ENCODE measurements at regions not wholly inside any gene's neighbourhood (a gene's known extent, or its start where the extent isn't known, plus 50 kb on each side); places are given as distances from the start of the nearest gene placed in this dataset.

GRCh38 chr2:120597595-120598193, 138.0 kb upstream of the GLI2 start:
- DNase-seq (ENCODE audit: low spot score in 2 of 2), result no peak
- H3K4me1 ChIP-seq, result no peaks in the 10 kb centered on the region
- H3K27me3 ChIP-seq (ENCODE audit: low read depth), result no peaks in the 10 kb centered on the region
- no peaks in the 10 kb centered on the region for H3K36me3 ChIP-seq (replicated peaks)
- in situ Hi-C loops (cut with MboI; ENCODE audit: low sequenced_read_pairs), result no loop called here
- H3K4me3 ChIP-seq, result no peak overlapping the region
- no peaks in the 10 kb centered on the region for H3K9me3 ChIP-seq

- in situ Hi-C loops (cut with MboI; ENCODE audit: low sequenced_read_pairs), result no loop called here
- peaks cover 3% of the 10 kb centered on the region for H3K4me1 ChIP-seq
Measured at GRCh38 chr2:120598416-120598815, 137.3 kb upstream of the GLI2 start.

GRCh38 chr2:120599072-120599471, 136.6 kb upstream of the GLI2 start:
- H3K4me1 ChIP-seq, result peaks cover 5% of the 10 kb centered on the region
- in situ Hi-C loops (cut with MboI; ENCODE audit: low sequenced_read_pairs), result no loop called here
- no peaks in the 10 kb centered on the region for H3K9me3 ChIP-seq
- no peaks in the 10 kb centered on the region for H3K36me3 ChIP-seq (replicated peaks)
- no peaks in the 10 kb centered on the region for H3K27me3 ChIP-seq (ENCODE audit: low read depth)
- no peak overlapping the region for H3K4me3 ChIP-seq
- DNase-seq (ENCODE audit: low spot score in 2 of 2), result no peak

More at GRCh38 chr2:120598416-120598815, 137.3 kb upstream of the GLI2 start:
- H3K4me3 ChIP-seq, result no peak overlapping the region
- no peak for DNase-seq (ENCODE audit: low spot score in 2 of 2)
- H3K36me3 ChIP-seq (replicated peaks), result no peaks in the 10 kb centered on the region
- no peaks in the 10 kb centered on the region for H3K9me3 ChIP-seq
- no peaks in the 10 kb centered on the region for H3K27me3 ChIP-seq (ENCODE audit: low read depth)

- no peak for DNase-seq (ENCODE audit: low spot score in 2 of 2)
- in situ Hi-C loops (cut with MboI; ENCODE audit: low sequenced_read_pairs), result no loop called here
- Histone ChIP-seq H3K36me3 (replicated peaks) (no peaks in the 10 kb centered on the region), H3K9me3 (no peaks in the 10 kb centered on the region), H3K27me3 (ENCODE audit: low read depth) (no peaks in the 10 kb centered on the region), H3K4me3 (no peak overlapping the region), H3K4me1 (peaks cover 5% of the 10 kb centered on the region)
Measured at GRCh38 chr2:120599656-120600055, 136.0 kb upstream of the GLI2 start.

GRCh38 chr2:120600335-120600734, 135.3 kb upstream of the GLI2 start:
- Histone ChIP-seq H3K36me3 (replicated peaks) (no peaks in the 10 kb centered on the region), H3K27me3 (ENCODE audit: low read depth) (no peaks in the 10 kb centered on the region), H3K4me3 (no peak overlapping the region), H3K9me3 (no peaks in the 10 kb centered on the region), H3K4me1 (peaks cover 5% of the 10 kb centered on the region)
- in situ Hi-C loops (cut with MboI; ENCODE audit: low sequenced_read_pairs), result no loop called here
- no peak for DNase-seq (ENCODE audit: low spot score in 2 of 2)

GRCh38 chr2:120600786-120601185, 134.9 kb upstream of the GLI2 start:
- H3K36me3 ChIP-seq (replicated peaks), result no peaks in the 10 kb centered on the region
- no peak overlapping the region for H3K4me3 ChIP-seq
- in situ Hi-C loops (cut with MboI; ENCODE audit: low sequenced_read_pairs), result no loop called here
- H3K27me3 ChIP-seq (ENCODE audit: low read depth), result no peaks in the 10 kb centered on the region
- DNase-seq (ENCODE audit: low spot score in 2 of 2), result no peak
- peaks cover 5% of the 10 kb centered on the region for H3K4me1 ChIP-seq
- H3K9me3 ChIP-seq, result no peaks in the 10 kb centered on the region

- Histone ChIP-seq H3K4me3 (no peak overlapping the region), H3K36me3 (replicated peaks) (no peaks in the 10 kb centered on the region), H3K27me3 (ENCODE audit: low read depth) (no peaks in the 10 kb centered on the region), H3K9me3 (no peaks in the 10 kb centered on the region), H3K4me1 (peaks cover 5% of the 10 kb centered on the region)
- no peak for DNase-seq (ENCODE audit: low spot score in 2 of 2)
- in situ Hi-C loops (cut with MboI; ENCODE audit: low sequenced_read_pairs), result no loop called here
Measured at GRCh38 chr2:120601566-120601965, 134.1 kb upstream of the GLI2 start.

- H3K4me3 ChIP-seq, result no peak overlapping the region
- no peaks in the 10 kb centered on the region for H3K36me3 ChIP-seq (replicated peaks)
- H3K4me1 ChIP-seq, result peaks cover 5% of the 10 kb centered on the region
- no peaks in the 10 kb centered on the region for H3K9me3 ChIP-seq
- in situ Hi-C loops (cut with MboI; ENCODE audit: low sequenced_read_pairs), result no loop called here
- no peaks in the 10 kb centered on the region for H3K27me3 ChIP-seq (ENCODE audit: low read depth)
- no peak for DNase-seq (ENCODE audit: low spot score in 2 of 2)
Measured at GRCh38 chr2:120602251-120602650, 133.4 kb upstream of the GLI2 start.

- H3K9me3 ChIP-seq, result no peaks in the 10 kb centered on the region
- in situ Hi-C loops (cut with MboI; ENCODE audit: low sequenced_read_pairs), result no loop called here
- H3K36me3 ChIP-seq (replicated peaks), result no peaks in the 10 kb centered on the region
- DNase-seq (ENCODE audit: low spot score in 2 of 2), result no peak
- peaks cover 5% of the 10 kb centered on the region for H3K4me1 ChIP-seq
- no peak overlapping the region for H3K4me3 ChIP-seq
- no peaks in the 10 kb centered on the region for H3K27me3 ChIP-seq (ENCODE audit: low read depth)
Measured at GRCh38 chr2:120604767-120605166, 130.9 kb upstream of the GLI2 start.

- no peaks in the 10 kb centered on the region for H3K9me3 ChIP-seq
- DNase-seq (ENCODE audit: low spot score in 2 of 2), result no peak
- in situ Hi-C loops (cut with MboI; ENCODE audit: low sequenced_read_pairs), result no loop called here
- H3K36me3 ChIP-seq (replicated peaks), result no peaks in the 10 kb centered on the region
- no peak overlapping the region for H3K4me3 ChIP-seq
- no peaks in the 10 kb centered on the region for H3K27me3 ChIP-seq (ENCODE audit: low read depth)
- H3K4me1 ChIP-seq, result peaks cover 5% of the 10 kb centered on the region
Measured at GRCh38 chr2:120605231-120605935, 130.3 kb upstream of the GLI2 start.

GRCh38 chr2:120606280-120606679, 129.4 kb upstream of the GLI2 start:
- no peak for DNase-seq (ENCODE audit: low spot score in 2 of 2)
- Histone ChIP-seq H3K4me3 (no peak overlapping the region), H3K27me3 (ENCODE audit: low read depth) (no peaks in the 10 kb centered on the region), H3K4me1 (peaks cover 5% of the 10 kb centered on the region), H3K9me3 (no peaks in the 10 kb centered on the region), H3K36me3 (replicated peaks) (no peaks in the 10 kb centered on the region)
- in situ Hi-C loops (cut with MboI; ENCODE audit: low sequenced_read_pairs), result no loop called here

GRCh38 chr2:120606931-120607330, 128.7 kb upstream of the GLI2 start:
- no peaks in the 10 kb centered on the region for H3K27me3 ChIP-seq (ENCODE audit: low read depth)
- DNase-seq (ENCODE audit: low spot score in 2 of 2), result no peak
- in situ Hi-C loops (cut with MboI; ENCODE audit: low sequenced_read_pairs), result no loop called here

GRCh38 chr2:120607506-120607905, 128.2 kb upstream of the GLI2 start:
- Histone ChIP-seq H3K9me3 (no peaks in the 10 kb centered on the region), H3K4me1 (peaks cover 5% of the 10 kb centered on the region), H3K27me3 (ENCODE audit: low read depth) (no peaks in the 10 kb centered on the region), H3K36me3 (replicated peaks) (no peaks in the 10 kb centered on the region), H3K4me3 (no peak overlapping the region)
- DNase-seq (ENCODE audit: low spot score in 2 of 2), result no peak
- in situ Hi-C loops (cut with MboI; ENCODE audit: low sequenced_read_pairs), result no loop called here

More at GRCh38 chr2:120606931-120607330, 128.7 kb upstream of the GLI2 start:
- H3K9me3 ChIP-seq, result no peaks in the 10 kb centered on the region
- peaks cover 5% of the 10 kb centered on the region for H3K4me1 ChIP-seq
- H3K4me3 ChIP-seq, result no peak overlapping the region
- H3K36me3 ChIP-seq (replicated peaks), result no peaks in the 10 kb centered on the region

GRCh38 chr2:120607996-120608395, 127.7 kb upstream of the GLI2 start:
- Histone ChIP-seq H3K36me3 (replicated peaks) (no peaks in the 10 kb centered on the region), H3K4me1 (peaks cover 5% of the 10 kb centered on the region), H3K4me3 (no peak overlapping the region), H3K27me3 (ENCODE audit: low read depth) (no peaks in the 10 kb centered on the region), H3K9me3 (no peaks in the 10 kb centered on the region)
- in situ Hi-C loops (cut with MboI; ENCODE audit: low sequenced_read_pairs), result no loop called here
- DNase-seq (ENCODE audit: low spot score in 2 of 2), result no peak
